MM.1S (cell line): ENCODE measurements at regions not wholly inside any gene's neighbourhood (a gene's known extent, or its start where the extent isn't known, plus 50 kb on each side); places are given as distances from the start of the nearest gene placed in this dataset.

Experiments
- EZH2phosphoT487 ChIP-seq: fragments of 300-600 bp; sonication (generic); IDR thresholded peaks from 2 replicates; pipeline ENCODE4 v1.6.1; 2018; ENCODE audit warnings: antibody characterized with exemption, low read length
- TF ChIP-seq, protein P1 (sequence below): fragments of 300-600 bp; sonication (generic); IDR thresholded peaks from 2 replicates; pipeline ENCODE4 v1.5.1; 2016; ENCODE audit warnings: antibody characterized with exemption, low read length, mixed read lengths

DNA sequence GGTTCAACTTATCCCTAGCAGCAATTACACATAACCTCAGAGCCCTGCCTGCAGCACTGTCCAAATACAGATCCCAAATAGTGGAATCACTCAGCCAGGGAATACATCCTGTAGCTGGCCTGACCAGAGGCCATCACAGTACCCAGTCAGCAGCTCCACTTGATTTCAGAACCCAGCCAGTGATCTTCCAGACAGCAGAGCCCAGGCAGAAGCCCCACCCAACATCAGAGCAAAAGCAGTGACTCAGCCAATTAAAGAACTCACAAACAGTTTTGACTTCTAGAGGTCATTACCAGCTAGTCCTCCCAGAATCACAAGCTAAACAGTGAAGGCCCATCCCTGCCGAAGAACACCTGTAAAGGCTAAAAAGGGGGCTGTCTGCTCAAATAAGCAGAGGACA lies 118.0 kb upstream of the SRD5A2 start:
- TF ChIP-seq, protein P1, sequence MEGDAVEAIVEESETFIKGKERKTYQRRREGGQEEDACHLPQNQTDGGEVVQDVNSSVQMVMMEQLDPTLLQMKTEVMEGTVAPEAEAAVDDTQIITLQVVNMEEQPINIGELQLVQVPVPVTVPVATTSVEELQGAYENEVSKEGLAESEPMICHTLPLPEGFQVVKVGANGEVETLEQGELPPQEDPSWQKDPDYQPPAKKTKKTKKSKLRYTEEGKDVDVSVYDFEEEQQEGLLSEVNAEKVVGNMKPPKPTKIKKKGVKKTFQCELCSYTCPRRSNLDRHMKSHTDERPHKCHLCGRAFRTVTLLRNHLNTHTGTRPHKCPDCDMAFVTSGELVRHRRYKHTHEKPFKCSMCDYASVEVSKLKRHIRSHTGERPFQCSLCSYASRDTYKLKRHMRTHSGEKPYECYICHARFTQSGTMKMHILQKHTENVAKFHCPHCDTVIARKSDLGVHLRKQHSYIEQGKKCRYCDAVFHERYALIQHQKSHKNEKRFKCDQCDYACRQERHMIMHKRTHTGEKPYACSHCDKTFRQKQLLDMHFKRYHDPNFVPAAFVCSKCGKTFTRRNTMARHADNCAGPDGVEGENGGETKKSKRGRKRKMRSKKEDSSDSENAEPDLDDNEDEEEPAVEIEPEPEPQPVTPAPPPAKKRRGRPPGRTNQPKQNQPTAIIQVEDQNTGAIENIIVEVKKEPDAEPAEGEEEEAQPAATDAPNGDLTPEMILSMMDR: no peak
- TF ChIP-seq EZH2phosphoT487: no peak
